VCaP (cell line): ENCODE measurements at regions not wholly inside any gene's neighbourhood (a gene's known extent, or its start where the extent isn't known, plus 50 kb on each side); places are given as distances from the start of the nearest gene placed in this dataset.

Experiments
- H3K27ac ChIP-seq: fragments of 450-650 bp; 2 replicates; pipeline ENCODE4 v1.5.1; 2017
- CTCF ChIP-seq: fragments of 450-650 bp; conservative IDR thresholded peaks from 2 replicates; pipeline ENCODE4 v1.5.1; 2017; ENCODE audit warnings: mild to moderate bottlenecking, moderate library complexity

GRCh38 chr10:1872151-1872726 is 134.9 kb upstream of the ADARB2 start:
- no peak for TF ChIP-seq CTCF
- no peak overlapping the region for H3K27ac ChIP-seq

- TF ChIP-seq CTCF = no peak
- H3K27ac ChIP-seq = no peak overlapping the region
Observed at GRCh38 chr10:1870491-1870890, 133.2 kb upstream of the ADARB2 start.

GRCh38 chr10:1869861-1870260 is 132.5 kb upstream of the ADARB2 start:
- no peak for TF ChIP-seq CTCF
- H3K27ac ChIP-seq = no peak overlapping the region

- no peak for TF ChIP-seq CTCF
- no peak overlapping the region for H3K27ac ChIP-seq
Observed at GRCh38 chr10:1860351-1860750, 123.0 kb upstream of the ADARB2 start.

- no peak for TF ChIP-seq CTCF
- H3K27ac ChIP-seq = no peak overlapping the region
Observed at GRCh38 chr10:1858547-1858946, 121.2 kb upstream of the ADARB2 start.

GRCh38 chr10:1858048-1858447 is 120.7 kb upstream of the ADARB2 start:
- TF ChIP-seq CTCF = no peak
- H3K27ac ChIP-seq = no peak overlapping the region

GRCh38 chr10:1855911-1856310 is 118.6 kb upstream of the ADARB2 start:
- no peak for TF ChIP-seq CTCF
- H3K27ac ChIP-seq = no peak overlapping the region
